IMR-90 (cell line): ENCODE measurements at regions not wholly inside any gene's neighbourhood (a gene's known extent, or its start where the extent isn't known, plus 50 kb on each side); places are given as distances from the start of the nearest gene placed in this dataset.

ENCODE experiments used
- ATAC-seq: fragments of 200-7000 bp; cut with Tn5 transposase; 2 replicates; pipeline ENCODE4 v1.9.1; 2020; ENCODE audit warnings: low read depth, mild to moderate bottlenecking, moderate library complexity
- BruUV-seq: library from RNA; stranded (reverse); fragments of 400-500 nt; replicated peaks from 2 replicates; lab custom pipeline; 2021; lab: Mats Ljungman, UMichigan
- CTCF ChIA-PET: fragments of 300-600 bp; formaldehyde crosslinking; extraction: SDS; loops from one replicate; lab custom pipeline; 2021; ENCODE audit warnings: antibody characterized with exemption; lab: Yijun Ruan, JAX
- POLR2A ChIA-PET: fragments of 300-600 bp; sonication (Branson Sonifier 250); formaldehyde crosslinking; loops from one replicate; lab custom pipeline; 2022; ENCODE audit warnings: antibody characterized with exemption; ENCODE audit not compliant: unreplicated experiment; lab: Charles Lee
- DNase-seq: peaks from one replicate; pipeline ENCODE4 v3.0.0; 2013
- H2AFZ ChIP-seq: replicated peaks from 2 replicates; pipeline ENCODE3; 2013; ENCODE audit warnings: low read length, mild to moderate bottlenecking; ENCODE audit not compliant: poor library complexity
- H2AK5ac ChIP-seq: 2 replicates; pipeline ENCODE4 v1.6.1; 2013; ENCODE audit warnings: low read depth, low read length, inconsistent platforms
- H2AK9ac ChIP-seq: replicated peaks from 2 replicates; pipeline ENCODE3; 2013; ENCODE audit warnings: mild to moderate bottlenecking, low read depth, low read length, moderate library complexity; ENCODE audit not compliant: poor library complexity
- H2BK120ac ChIP-seq: 2 replicates; pipeline ENCODE4 v1.6.1; 2013; ENCODE audit warnings: low read depth, low read length, inconsistent platforms
- H2BK15ac ChIP-seq: 3 replicates; pipeline ENCODE4 v1.6.1; 2013; ENCODE audit warnings: low read depth, low read length, inconsistent platforms
- H2BK20ac ChIP-seq: 2 replicates; pipeline ENCODE4 v1.6.1; 2013; ENCODE audit warnings: low read depth, mild to moderate bottlenecking, inconsistent platforms, low read length, moderate library complexity
- H2BK5ac ChIP-seq: 2 replicates; pipeline ENCODE4 v1.6.1; 2013; ENCODE audit warnings: mild to moderate bottlenecking, low read depth, low read length, inconsistent platforms; ENCODE audit not compliant: poor library complexity, severe bottlenecking
- H3K14ac ChIP-seq: replicated peaks from 2 replicates; pipeline ENCODE4 v1.6.1; 2013; ENCODE audit warnings: low read depth, low read length, inconsistent platforms
- H3K18ac ChIP-seq: 2 replicates; pipeline ENCODE4 v1.6.1; 2013; ENCODE audit warnings: low read depth, low read length, control low read depth
- H3K23ac ChIP-seq: 2 replicates; pipeline ENCODE4 v1.6.1; 2013; ENCODE audit warnings: low read depth, low read length, inconsistent platforms
- H3K27ac ChIP-seq: 2 replicates; pipeline ENCODE4 v1.5.1; 2013; ENCODE audit warnings: mild to moderate bottlenecking, control low read depth, low read length; ENCODE audit not compliant: insufficient read depth
- H3K27me3 ChIP-seq: 2 replicates; pipeline ENCODE4 v1.6.1; 2013; ENCODE audit warnings: low read length; ENCODE audit not compliant: control insufficient read depth, insufficient read depth
- H3K36me3 ChIP-seq: 2 replicates; pipeline ENCODE4 v1.6.1; 2013; ENCODE audit warnings: low read length, mixed read lengths; ENCODE audit not compliant: control insufficient read depth, insufficient read depth
- H3K4ac ChIP-seq: 2 replicates; pipeline ENCODE4 v1.6.1; 2013; ENCODE audit warnings: low read depth, low read length, inconsistent platforms
- H3K4me1 ChIP-seq: 2 replicates; pipeline ENCODE4 v1.6.1; 2013; ENCODE audit warnings: low read length, mixed read lengths; ENCODE audit not compliant: control insufficient read depth, insufficient read depth
- H3K4me2 ChIP-seq: 2 replicates; pipeline ENCODE4 v1.6.1; 2013; ENCODE audit warnings: low read depth, mild to moderate bottlenecking, control low read depth, low read length, moderate library complexity
- H3K4me3 ChIP-seq: 2 replicates; pipeline ENCODE4 v1.5.1; 2013; ENCODE audit warnings: low read depth, mild to moderate bottlenecking, control low read depth, low read length, moderate library complexity; ENCODE audit not compliant: insufficient read depth
- H3K56ac ChIP-seq: 2 replicates; pipeline ENCODE4 v1.6.1; 2013; ENCODE audit warnings: low read length, inconsistent platforms; ENCODE audit not compliant: insufficient read depth; ENCODE audit errors: extremely low read depth
- H3K79me1 ChIP-seq, 2 experiments: 2 replicates each; pipeline ENCODE4 v1.6.1; 2013; ENCODE audit warnings: low read length in 2 of 2, inconsistent platforms in 1 of 2, low read depth in 1 of 2
- H3K9ac ChIP-seq: 2 replicates; pipeline ENCODE4 v1.6.1; 2013; ENCODE audit warnings: low read depth, low read length, control low read depth
- H3K9me1 ChIP-seq: 2 replicates; pipeline ENCODE4 v1.6.1; 2013; ENCODE audit warnings: low read length, inconsistent platforms; ENCODE audit not compliant: insufficient read depth
- H3K9me3 ChIP-seq: 2 replicates; pipeline ENCODE4 v1.6.1; 2013; ENCODE audit warnings: low read length; ENCODE audit not compliant: control insufficient read depth, insufficient read depth
- H4K20me1 ChIP-seq: 2 replicates; pipeline ENCODE4 v1.6.1; 2013; ENCODE audit warnings: low read length, inconsistent platforms; ENCODE audit not compliant: insufficient read depth
- H4K5ac ChIP-seq: 2 replicates; pipeline ENCODE4 v1.6.1; 2013; ENCODE audit warnings: mild to moderate bottlenecking, low read depth, low read length, control low read depth
- H4K8ac ChIP-seq, 2 experiments: 2 replicates each; pipeline ENCODE4 v1.6.1; 2013; ENCODE audit warnings: low read depth in 2 of 2, low read length in 2 of 2, control low read depth in 1 of 2, inconsistent platforms in 1 of 2
- H4K91ac ChIP-seq: 2 replicates; pipeline ENCODE4 v1.6.1; 2013; ENCODE audit warnings: low read depth, low read length, inconsistent platforms; ENCODE audit not compliant: insufficient read depth
- CEBPB ChIP-seq: IDR thresholded peaks from 2 replicates; pipeline ENCODE4 v1.6.1; 2012; ENCODE audit warnings: low read depth, low read length, improper control_type of control experiment
- MXI1 ChIP-seq: IDR thresholded peaks from 2 replicates; pipeline ENCODE4 v1.6.1; 2012; ENCODE audit warnings: low read depth, mild to moderate bottlenecking, low read length, moderate library complexity, borderline replicate concordance
- POLR2A ChIP-seq: IDR thresholded peaks from 2 replicates; pipeline ENCODE4 v1.6.1; 2012; ENCODE audit warnings: mild to moderate bottlenecking, low read depth, low read length
- RFX5 ChIP-seq: IDR thresholded peaks from 2 replicates; pipeline ENCODE4 v1.8.0; 2012; ENCODE audit warnings: low read depth, mild to moderate bottlenecking, low read length, moderate library complexity
- WGBS, 2 experiments: methylation state at CpG; one replicate each; pipeline versions ENCODE4 v1.1.5 to v1.1.7; 2013; ENCODE audit warnings: missing lambda C conversion rate in 2 of 2; ENCODE audit not compliant: insufficient read length in 1 of 2; ENCODE audit errors: extremely low coverage in 2 of 2; 5-methylcytosine and 5-hydroxymethylcytosine counted together
- dilution Hi-C: fragments of 300-500 bp; cut with HindIII; formaldehyde crosslinking; loops from one replicate; pipeline ENCODE4 v1.14.3; 2018; ENCODE audit warnings: low sequenced_read_pairs; ENCODE audit not compliant: unreplicated experiment
- in situ Hi-C: fragments of 300-500 bp; cut with MboI; formaldehyde crosslinking; loops from 3 replicates; pipeline ENCODE4 v1.14.3; 2019; ENCODE audit warnings: low sequenced_read_pairs, inconsistent platforms, mixed read lengths
- intact Hi-C: fragments of 100-400 bp; cut with micrococcal nuclease; formaldehyde crosslinking; loops from 2 replicates; pipeline ENCODE4 v1.10.0; 2022
- TF ChIP-seq, protein P1 (sequence below): fragments of 150-350 bp; IDR thresholded peaks from 2 replicates; pipeline ENCODE4 v1.6.1; 2016; ENCODE audit warnings: low read depth, mild to moderate bottlenecking, low read length, moderate library complexity, borderline replicate concordance
- TF ChIP-seq, protein P2 (sequence below): conservative IDR thresholded peaks from 2 replicates; pipeline ENCODE4 v1.5.1; 2012; ENCODE audit warnings: mild to moderate bottlenecking, low read depth, low read length, improper control_type of control experiment

DNA sequence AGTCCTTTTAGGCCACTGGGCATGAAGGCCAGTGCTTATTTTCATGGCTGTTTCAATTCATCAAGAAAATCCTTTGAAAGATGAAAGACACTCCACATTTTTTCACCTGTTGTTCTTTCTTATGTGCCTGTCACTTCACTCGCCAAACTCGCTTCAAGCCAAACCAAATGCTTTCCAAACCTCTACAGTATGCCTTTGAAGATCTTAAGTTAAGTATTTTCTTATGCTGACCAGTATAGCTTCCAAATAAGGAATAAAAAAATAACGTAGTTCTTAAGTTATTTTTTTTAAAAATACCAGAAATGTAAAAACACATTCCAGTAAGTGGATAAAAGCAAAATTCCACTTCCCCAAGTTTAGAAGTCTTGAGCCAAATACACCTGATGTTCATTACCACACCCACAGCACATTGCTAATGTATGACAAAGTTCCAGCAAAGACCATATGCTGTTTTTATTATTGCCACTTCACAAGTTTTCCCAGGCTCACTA is 186.1 kb downstream of the MTERF1 start:
- H3K14ac ChIP-seq, result no peak overlapping the region
- H3K4ac ChIP-seq, result no peak overlapping the region
- no peak overlapping the region for H2AFZ ChIP-seq
- no peak overlapping the region for H2BK5ac ChIP-seq
- H3K4me3 ChIP-seq, result no peak overlapping the region
- H2AK5ac ChIP-seq, result no peak overlapping the region
- no peak overlapping the region for H4K91ac ChIP-seq
- H3K9ac ChIP-seq, result no peak overlapping the region
- ATAC-seq, result no peak
- in situ Hi-C loops (no loop called here), dilution Hi-C loops (no loop called here), intact Hi-C loops (no loop called here)
- H4K5ac ChIP-seq, result no peak overlapping the region
- no peaks in the 10 kb centered on the region for H4K20me1 ChIP-seq
- H3K18ac ChIP-seq, result no peak overlapping the region
- no peak overlapping the region for H4K8ac ChIP-seq
- TF ChIP-seq MXI1 (no peak), POLR2A (no peak), RFX5 (no peak), CEBPB (no peak)
- TF ChIP-seq, protein P1, sequence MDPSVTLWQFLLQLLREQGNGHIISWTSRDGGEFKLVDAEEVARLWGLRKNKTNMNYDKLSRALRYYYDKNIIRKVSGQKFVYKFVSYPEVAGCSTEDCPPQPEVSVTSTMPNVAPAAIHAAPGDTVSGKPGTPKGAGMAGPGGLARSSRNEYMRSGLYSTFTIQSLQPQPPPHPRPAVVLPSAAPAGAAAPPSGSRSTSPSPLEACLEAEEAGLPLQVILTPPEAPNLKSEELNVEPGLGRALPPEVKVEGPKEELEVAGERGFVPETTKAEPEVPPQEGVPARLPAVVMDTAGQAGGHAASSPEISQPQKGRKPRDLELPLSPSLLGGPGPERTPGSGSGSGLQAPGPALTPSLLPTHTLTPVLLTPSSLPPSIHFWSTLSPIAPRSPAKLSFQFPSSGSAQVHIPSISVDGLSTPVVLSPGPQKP, result no peak
- TF ChIP-seq, protein P2, sequence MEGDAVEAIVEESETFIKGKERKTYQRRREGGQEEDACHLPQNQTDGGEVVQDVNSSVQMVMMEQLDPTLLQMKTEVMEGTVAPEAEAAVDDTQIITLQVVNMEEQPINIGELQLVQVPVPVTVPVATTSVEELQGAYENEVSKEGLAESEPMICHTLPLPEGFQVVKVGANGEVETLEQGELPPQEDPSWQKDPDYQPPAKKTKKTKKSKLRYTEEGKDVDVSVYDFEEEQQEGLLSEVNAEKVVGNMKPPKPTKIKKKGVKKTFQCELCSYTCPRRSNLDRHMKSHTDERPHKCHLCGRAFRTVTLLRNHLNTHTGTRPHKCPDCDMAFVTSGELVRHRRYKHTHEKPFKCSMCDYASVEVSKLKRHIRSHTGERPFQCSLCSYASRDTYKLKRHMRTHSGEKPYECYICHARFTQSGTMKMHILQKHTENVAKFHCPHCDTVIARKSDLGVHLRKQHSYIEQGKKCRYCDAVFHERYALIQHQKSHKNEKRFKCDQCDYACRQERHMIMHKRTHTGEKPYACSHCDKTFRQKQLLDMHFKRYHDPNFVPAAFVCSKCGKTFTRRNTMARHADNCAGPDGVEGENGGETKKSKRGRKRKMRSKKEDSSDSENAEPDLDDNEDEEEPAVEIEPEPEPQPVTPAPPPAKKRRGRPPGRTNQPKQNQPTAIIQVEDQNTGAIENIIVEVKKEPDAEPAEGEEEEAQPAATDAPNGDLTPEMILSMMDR, result no peak
- no peaks in the 10 kb centered on the region for H3K4me1 ChIP-seq
- H2AK9ac ChIP-seq, result no peak overlapping the region
- H3K23ac ChIP-seq, result no peak overlapping the region
- no peaks in the 10 kb centered on the region for H3K36me3 ChIP-seq
- no CpG with 5 or more reads among the region's 3 CpGs for WGBS, 2 experiments
- H3K4me2 ChIP-seq, result no peak overlapping the region
- H3K9me3 ChIP-seq, result peaks cover 7% of the 10 kb centered on the region; the same call in 1 of the 2 replicates
- POLR2A ChIA-PET, result no interaction called here
- no peak overlapping the region for H3K56ac ChIP-seq
- no peak overlapping the region for H2BK20ac ChIP-seq
- CTCF ChIA-PET, result no interaction called here
- H2BK120ac ChIP-seq, result no peak overlapping the region
- H3K27me3 ChIP-seq, result no peaks in the 10 kb centered on the region
- no peak overlapping the region for H2BK15ac ChIP-seq
- no peaks in the 10 kb centered on the region for H3K79me1 ChIP-seq
- DNase-seq, result no peak
- H3K27ac ChIP-seq, result no peak overlapping the region
- BruUV-seq, result no TSS peak
- H3K9me1 ChIP-seq, result no peaks in the 10 kb centered on the region
